BJ (cell line): ENCODE measurements at regions not wholly inside any gene's neighbourhood (a gene's known extent, or its start where the extent isn't known, plus 50 kb on each side); places are given as distances from the start of the nearest gene placed in this dataset.

Source experiments
- CTCF ChIA-PET: fragments of 350-600 bp; formaldehyde crosslinking; extraction: SDS; loops from one replicate; lab custom pipeline; 2021; ENCODE audit warnings: antibody characterized with exemption, inconsistent platforms; lab: Yijun Ruan, JAX
- POLR2A ChIA-PET: fragments of 300-600 bp; sonication (Branson Sonifier 250); formaldehyde crosslinking; extraction: SDS; loops from one replicate; lab custom pipeline; 2021; ENCODE audit warnings: antibody characterized with exemption; lab: Charles Lee
- DNase-seq: peaks from one replicate; pipeline ENCODE4 v3.0.0-alpha.2; 2011; ENCODE audit warnings: low read depth
- H3K27me3 ChIP-seq: 2 replicates; pipeline ENCODE4 v1.6.0; 2011; ENCODE audit warnings: low read length; ENCODE audit not compliant: control insufficient read depth, insufficient read depth
- H3K36me3 ChIP-seq: 2 replicates; pipeline ENCODE4 v1.5.1; 2011; ENCODE audit warnings: low read length; ENCODE audit not compliant: control insufficient read depth, insufficient read depth
- H3K4me3 ChIP-seq: 2 replicates; pipeline ENCODE4 v1.5.1; 2011; ENCODE audit warnings: low read depth, mild to moderate bottlenecking, control low read depth, low read length
- CTCF ChIP-seq: IDR thresholded peaks from 2 replicates; pipeline ENCODE4 v1.5.1; 2011; ENCODE audit warnings: low read depth, mild to moderate bottlenecking, control low read depth, inconsistent platforms, low read length, moderate library complexity; ENCODE audit not compliant: insufficient read depth

DNA sequence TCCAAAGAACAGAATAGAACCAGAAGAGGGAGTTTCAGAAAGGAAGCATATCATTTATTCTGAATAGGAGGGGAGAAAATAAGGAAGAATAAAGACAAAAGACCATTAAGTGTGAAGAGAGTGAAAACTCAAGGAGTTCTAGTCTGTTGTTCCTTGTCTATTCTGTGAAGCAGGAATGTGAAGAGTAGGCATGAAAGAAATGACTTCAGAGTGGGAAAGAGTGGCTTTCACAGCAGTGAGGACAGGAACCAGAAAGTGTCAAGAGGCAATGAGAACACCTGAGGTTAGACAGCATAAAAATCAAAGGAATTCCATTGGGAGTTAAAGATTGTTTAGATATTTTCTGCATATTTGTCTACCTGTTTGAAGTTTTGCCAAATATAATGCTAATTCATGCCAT, 768.8 kb upstream of the GRAMD2B start:
- no peak for DNase-seq
- H3K36me3 ChIP-seq = no peaks in the 10 kb centered on the region
- TF ChIP-seq CTCF = no peak
- H3K27me3 ChIP-seq = no peaks in the 10 kb centered on the region
- CTCF ChIA-PET = no interaction called here
- POLR2A ChIA-PET = no interaction called here
- no peak overlapping the region for H3K4me3 ChIP-seq

DNA sequence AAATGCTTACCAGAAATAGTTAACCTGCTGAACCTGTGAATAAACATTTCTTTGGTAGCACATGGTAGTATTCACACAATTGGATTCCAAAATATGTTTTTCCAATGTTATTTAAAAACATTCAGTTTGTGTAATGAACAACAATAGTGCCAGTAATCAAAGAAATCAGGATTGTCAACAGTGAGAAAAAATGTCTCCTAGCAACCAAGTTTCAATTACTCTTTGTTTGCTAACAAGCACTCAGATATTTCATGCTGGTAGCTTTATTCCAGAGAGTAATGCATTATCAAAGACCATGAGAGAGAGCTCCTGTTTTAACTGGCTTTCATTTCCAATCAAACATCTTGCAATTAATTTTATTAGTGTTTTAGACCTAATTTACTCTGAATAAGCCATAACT, 768.1 kb upstream of the GRAMD2B start:
- DNase-seq = no peak
- Histone ChIP-seq H3K4me3 (no peak overlapping the region), H3K27me3 (no peaks in the 10 kb centered on the region), H3K36me3 (no peaks in the 10 kb centered on the region)
- CTCF ChIA-PET = no interaction called here
- TF ChIP-seq CTCF = no peak
- POLR2A ChIA-PET = no interaction called here

DNA sequence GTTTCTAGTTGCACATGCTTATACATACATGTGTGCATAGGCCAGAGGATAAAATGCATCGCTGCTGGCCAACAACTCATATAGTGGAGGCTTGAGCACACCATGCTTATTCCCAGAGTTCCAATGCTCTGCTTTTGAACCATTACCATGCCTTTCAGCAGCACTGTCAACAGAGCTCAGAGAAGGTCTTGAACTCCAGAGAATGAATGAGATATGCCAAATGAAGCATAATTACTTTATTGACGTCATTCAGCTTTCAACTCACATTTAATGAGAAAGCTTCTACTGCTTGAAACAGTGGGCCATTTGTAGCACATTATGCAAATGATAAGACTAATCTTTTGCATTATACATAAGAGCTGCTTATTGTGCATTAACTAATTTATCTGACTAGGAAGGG, 765.3 kb upstream of the GRAMD2B start:
- Histone ChIP-seq H3K27me3 (no peaks in the 10 kb centered on the region), H3K4me3 (no peak overlapping the region), H3K36me3 (no peaks in the 10 kb centered on the region)
- ChIA-PET CTCF (no interaction called here), POLR2A (no interaction called here)
- TF ChIP-seq CTCF = no peak
- DNase-seq = no peak

DNA sequence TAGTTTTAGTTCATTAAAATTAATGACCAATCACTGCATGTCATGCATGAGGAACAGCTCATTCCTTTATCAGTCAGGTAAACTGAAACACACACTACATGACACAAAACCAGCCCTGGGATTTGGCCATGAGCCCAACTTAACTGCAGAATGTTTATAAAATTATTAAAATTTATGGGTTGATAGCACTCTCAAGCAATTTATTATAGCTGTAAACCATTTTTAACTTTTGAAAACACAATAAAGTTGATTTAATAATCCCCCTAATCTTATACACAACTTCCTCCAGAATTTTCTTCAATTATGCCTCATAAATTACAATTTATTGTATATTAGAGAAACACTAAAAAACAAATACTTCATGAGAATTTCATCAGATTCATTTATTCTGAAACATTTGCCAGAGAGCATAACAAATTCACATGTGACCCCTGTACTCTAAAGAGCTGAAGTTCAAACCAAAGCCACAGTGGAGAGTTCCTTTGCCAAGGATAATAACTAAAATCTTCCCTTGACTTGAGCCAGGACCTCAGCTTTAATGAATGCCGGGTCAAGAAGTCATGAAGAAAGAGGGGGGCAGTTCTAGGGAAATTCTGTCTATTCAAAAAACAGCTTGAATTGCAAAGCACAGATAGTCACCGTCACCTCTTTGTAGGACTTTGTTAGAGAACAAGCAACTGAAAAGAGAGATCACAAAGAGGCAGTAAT, 763.7 kb upstream of the GRAMD2B start:
- peak; percentile 28 for DNase-seq
- no peak for TF ChIP-seq CTCF
- no peaks in the 10 kb centered on the region for H3K36me3 ChIP-seq
- no peaks in the 10 kb centered on the region for H3K27me3 ChIP-seq
- CTCF ChIA-PET = no interaction called here
- H3K4me3 ChIP-seq = no peak overlapping the region
- POLR2A ChIA-PET = no interaction called here

GRCh38 chr5:125660231-125660895, 762.8 kb upstream of the GRAMD2B start:
- CTCF ChIA-PET = no interaction called here

More at GRCh38 chr5:125660231-125660895, 762.8 kb upstream of the GRAMD2B start:
- no peaks in the 10 kb centered on the region for H3K36me3 ChIP-seq
- DNase-seq = no peak
- POLR2A ChIA-PET = no interaction called here
- H3K4me3 ChIP-seq = no peak overlapping the region
- no peaks in the 10 kb centered on the region for H3K27me3 ChIP-seq
- no peak for TF ChIP-seq CTCF
